ENCODE measurements at regions not wholly inside any gene's neighbourhood (a gene's known extent, or its start where the extent isn't known, plus 50 kb on each side); places are given as distances from the start of the nearest gene placed in this dataset.
"Not testable (repeated sequence)": the region's sequence is repeated elsewhere in the genome, so short reads cannot be mapped to it uniquely, and the experiment has no call there.

DNA sequence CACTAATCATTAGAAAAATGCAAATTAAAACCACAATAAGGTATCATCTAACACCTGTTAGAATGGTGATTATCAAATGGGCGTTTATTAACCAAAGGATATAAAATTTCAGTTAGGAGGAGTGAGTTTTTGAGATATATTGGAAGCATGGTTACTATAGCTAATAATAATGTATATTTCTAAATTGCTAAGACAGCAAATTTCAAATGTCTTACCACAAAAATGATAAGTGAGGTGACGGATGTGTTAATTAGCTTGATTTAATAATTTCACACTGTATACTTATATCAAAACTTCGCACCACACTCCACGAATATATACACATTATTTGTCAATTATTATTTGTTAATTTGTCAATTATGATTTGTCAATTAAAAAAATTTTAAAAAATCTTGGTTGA is 227.2 kb upstream of the DDX18 start:
- no peak for DNase-seq (ENCODE audit: low read depth in 1 of 2, low spot score in 1 of 2)
- in situ Hi-C loops (cut with HindIII; ENCODE audit: low pct_unique_long_range_greater_than_20kb, low sequenced_read_pairs): no loop called here
- TF ChIP-seq JUND (IDR thresholded peaks at IDR 0.05; ENCODE audit: low read depth): no peak

DNA sequence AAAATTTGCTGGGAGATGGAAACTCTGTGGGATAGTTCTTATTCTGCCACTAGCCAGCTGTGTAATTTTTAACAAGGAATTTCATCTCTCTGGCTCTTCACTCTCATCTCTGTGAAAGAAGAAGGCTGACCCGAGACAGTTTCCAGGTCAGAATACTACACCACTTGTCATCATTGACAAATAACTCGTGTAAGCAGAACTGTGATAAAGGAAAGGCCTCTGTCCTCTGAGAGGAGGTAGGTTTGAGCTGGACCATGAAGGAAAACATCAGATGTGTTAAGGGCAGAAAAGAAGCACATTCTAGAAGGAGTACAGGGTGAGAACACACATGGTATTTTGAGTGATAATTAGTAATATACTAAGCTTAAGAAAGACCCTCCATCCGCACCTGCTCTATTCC is 211.4 kb upstream of the DDX18 start:
- TF ChIP-seq JUND (IDR thresholded peaks at IDR 0.05; ENCODE audit: low read depth): no peak
- in situ Hi-C loops (cut with HindIII; ENCODE audit: low pct_unique_long_range_greater_than_20kb, low sequenced_read_pairs): no loop called here
- DNase-seq (ENCODE audit: low read depth in 1 of 2, low spot score in 1 of 2): no peak

DNA sequence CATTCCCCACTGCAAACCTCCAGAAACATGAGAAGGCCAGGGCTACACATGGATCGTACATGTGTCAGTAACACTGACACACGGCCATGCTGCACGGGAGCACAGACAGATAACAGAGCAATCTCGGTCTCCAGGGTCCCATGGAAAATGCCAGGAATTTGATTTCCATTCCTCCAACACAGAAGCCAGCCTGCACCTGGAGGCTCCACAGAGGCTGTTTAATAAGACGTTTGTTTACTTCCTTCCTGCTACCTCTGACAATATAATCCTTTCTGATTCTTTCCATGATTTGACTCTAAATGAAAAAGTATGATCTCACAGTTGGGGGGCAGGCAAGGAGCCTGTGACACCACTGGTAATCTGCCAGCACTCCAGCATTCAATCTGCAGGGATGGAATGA is 210.9 kb upstream of the DDX18 start:
- no peak for DNase-seq (ENCODE audit: low read depth in 1 of 2, low spot score in 1 of 2)
- in situ Hi-C loops (cut with HindIII; ENCODE audit: low pct_unique_long_range_greater_than_20kb, low sequenced_read_pairs): no loop called here
- no peak for TF ChIP-seq JUND (IDR thresholded peaks at IDR 0.05; ENCODE audit: low read depth)

DNA sequence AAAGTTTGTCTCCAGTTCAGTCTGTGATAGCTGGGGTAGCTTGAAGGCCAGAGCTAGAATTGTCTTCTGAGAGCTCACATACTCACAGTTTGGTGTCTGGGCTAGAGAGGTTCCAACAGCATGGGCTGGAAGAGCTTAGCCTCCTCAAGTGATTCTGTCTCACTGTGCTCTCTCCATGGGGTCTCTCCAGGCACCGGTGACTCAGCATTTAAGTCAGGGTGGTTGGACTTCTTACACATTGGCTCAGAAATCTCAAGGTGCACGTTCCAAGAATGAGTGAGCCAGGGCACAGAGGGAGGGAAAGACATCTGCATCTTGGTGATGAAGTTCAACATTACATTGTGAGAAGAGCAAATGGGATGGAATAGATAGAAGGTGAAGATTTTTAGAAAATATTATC is 207.3 kb upstream of the DDX18 start:
- DNase-seq (ENCODE audit: low read depth in 1 of 2, low spot score in 1 of 2): no peak
- in situ Hi-C loops (cut with HindIII; ENCODE audit: low pct_unique_long_range_greater_than_20kb, low sequenced_read_pairs): no loop called here
- no peak for TF ChIP-seq JUND (IDR thresholded peaks at IDR 0.05; ENCODE audit: low read depth)

DNA sequence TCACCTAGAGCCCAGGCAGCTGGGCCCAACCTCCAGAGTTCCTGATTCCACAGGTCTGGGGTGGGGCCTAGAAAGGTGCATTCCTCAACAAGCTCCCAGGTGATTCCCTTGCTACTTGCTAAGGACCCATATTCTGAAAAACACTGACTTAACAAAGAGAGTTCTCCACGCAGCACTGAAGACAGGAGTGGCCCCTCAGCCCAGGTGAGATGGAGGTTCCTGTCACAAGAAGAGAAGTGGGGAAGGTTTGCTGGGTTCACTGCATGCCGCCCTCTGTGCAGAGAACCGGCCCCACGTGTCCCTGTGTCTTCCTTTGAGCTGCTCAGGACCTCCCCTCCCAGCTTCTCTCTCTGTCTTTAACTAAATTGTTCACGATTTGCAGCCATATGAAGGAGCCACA is 201.4 kb upstream of the DDX18 start:
- no peak for TF ChIP-seq JUND (IDR thresholded peaks at IDR 0.05; ENCODE audit: low read depth)
- DNase-seq (ENCODE audit: low read depth in 1 of 2, low spot score in 1 of 2): no peak
- in situ Hi-C loops (cut with HindIII; ENCODE audit: low pct_unique_long_range_greater_than_20kb, low sequenced_read_pairs): no loop called here

DNA sequence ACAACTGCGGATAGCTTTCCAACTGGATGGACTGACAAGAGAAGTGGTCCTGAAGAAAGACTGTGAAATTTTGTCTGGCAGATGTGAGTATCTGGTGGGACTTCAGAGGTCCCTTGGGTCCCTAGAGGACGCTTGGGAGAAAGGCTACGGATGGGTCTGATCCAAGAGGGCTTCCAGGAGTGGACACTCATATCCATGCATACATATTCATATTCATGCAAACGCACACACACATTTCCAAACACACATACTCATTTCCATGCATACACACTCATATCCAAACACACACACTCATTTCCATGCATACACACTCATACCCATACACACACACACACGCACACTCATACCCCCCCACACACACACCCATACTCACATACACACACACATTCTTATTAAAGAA is 200.2 kb upstream of the DDX18 start:
- no peak for TF ChIP-seq JUND (IDR thresholded peaks at IDR 0.05; ENCODE audit: low read depth)
- in situ Hi-C loops (cut with HindIII; ENCODE audit: low pct_unique_long_range_greater_than_20kb, low sequenced_read_pairs): no loop called here
- no peak for DNase-seq (ENCODE audit: low read depth in 1 of 2, low spot score in 1 of 2)

DNA sequence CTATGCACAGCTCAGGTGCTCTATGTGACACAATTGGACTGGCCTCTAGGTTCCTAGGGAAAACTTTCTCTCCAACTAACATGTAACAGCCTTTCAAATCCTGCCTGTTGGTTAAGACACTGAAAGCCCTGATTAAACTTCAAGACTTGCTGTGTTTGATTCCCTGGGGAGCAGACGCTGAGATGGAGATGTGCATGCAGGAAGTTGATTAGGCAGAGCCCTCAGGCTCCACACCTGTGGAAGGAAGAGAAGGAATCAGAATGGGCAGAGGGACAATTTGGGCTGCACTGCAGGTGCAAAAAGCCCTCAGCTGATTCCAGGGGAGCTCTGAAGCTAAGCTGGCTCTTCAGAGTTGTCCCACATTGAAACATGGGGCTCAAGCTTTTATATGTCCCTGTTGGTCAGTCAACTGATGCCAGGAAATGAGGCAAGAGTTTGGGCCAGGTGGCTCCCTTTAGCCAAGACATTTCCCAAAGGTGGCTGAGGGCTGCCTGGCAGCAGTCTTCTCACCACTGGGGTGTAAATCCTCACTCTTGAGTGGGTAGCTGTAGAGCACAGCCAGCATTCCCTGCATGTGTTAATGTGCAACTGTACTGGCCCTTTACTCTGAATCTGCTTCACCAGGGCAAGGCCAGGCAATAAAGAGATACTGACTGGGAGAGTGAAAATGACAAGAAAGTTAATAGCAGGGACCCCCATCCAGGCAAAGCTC is 199.5 kb upstream of the DDX18 start:
- DNase-seq (ENCODE audit: low read depth in 1 of 2, low spot score in 1 of 2): no peak
- in situ Hi-C loops (cut with HindIII; ENCODE audit: low pct_unique_long_range_greater_than_20kb, low sequenced_read_pairs): no loop called here
- no peak for TF ChIP-seq JUND (IDR thresholded peaks at IDR 0.05; ENCODE audit: low read depth)

DNA sequence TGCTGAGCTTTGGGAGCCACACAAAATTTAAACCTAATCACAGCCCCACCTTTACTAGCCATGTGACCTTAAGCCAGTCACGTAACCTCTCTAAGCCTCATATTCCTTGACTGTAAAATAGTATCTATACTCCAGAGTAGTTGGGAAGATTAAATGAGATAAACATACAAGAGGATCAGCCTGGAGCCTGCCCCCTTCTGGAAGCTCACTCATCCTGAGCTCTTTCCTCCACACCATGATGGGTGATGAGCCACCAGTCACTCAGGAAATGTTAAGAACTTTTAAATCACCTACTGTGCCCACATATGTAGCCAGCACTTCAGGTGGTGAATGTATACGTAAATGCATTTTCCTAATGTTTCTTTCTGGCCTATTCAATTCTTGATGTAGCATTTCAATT is 195.9 kb upstream of the DDX18 start:
- TF ChIP-seq JUND (IDR thresholded peaks at IDR 0.05; ENCODE audit: low read depth): no peak
- no peak for DNase-seq (ENCODE audit: low read depth in 1 of 2, low spot score in 1 of 2)
- in situ Hi-C loops (cut with HindIII; ENCODE audit: low pct_unique_long_range_greater_than_20kb, low sequenced_read_pairs): no loop called here

DNA sequence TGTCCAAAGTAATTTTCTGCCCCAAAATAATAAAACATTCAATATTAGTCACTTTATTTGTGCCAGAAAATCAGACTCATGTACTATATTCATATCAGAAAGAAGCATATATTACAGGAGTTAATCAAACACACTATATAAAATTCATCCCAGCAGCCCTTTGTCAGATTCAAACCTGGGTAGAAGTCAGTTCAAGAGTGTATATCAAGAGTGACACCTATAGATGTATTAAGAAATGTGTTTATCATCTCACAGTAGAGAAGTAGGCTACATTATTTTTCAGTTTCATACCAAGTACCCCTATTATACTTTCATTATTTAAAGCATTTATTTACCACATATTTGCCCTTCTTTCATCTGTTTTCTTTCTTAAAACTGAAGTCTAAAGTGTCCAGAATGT is 193.2 kb upstream of the DDX18 start:
- in situ Hi-C loops (cut with HindIII; ENCODE audit: low pct_unique_long_range_greater_than_20kb, low sequenced_read_pairs): no loop called here
- DNase-seq (ENCODE audit: low read depth in 1 of 2, low spot score in 1 of 2): peak; percentile 11 to 12
- TF ChIP-seq JUND (IDR thresholded peaks at IDR 0.05; ENCODE audit: low read depth): no peak

DNA sequence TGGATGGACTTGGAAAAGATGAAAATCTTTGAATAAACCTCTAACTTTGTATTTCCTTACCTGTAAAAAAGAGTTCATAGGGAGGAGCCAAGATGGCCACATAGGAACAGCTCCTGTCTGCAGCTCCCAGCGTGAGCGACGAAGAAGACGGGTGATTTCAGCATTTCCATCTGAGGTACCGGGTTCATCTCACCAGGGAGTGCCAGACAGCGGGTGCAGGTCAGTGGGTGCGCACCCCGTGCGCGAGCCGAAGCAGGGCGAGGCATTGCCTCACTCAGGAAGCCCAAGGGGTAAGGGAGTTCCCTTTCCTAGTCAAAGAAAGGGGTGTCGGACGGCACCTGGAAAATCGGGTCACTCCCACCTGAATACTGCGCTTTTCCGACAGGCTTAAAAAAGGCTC is 191.3 kb upstream of the DDX18 start:
- DNase-seq (ENCODE audit: low read depth in 1 of 2, low spot score in 1 of 2): peak in 1 of 2 experiments; percentile 50

DNA sequence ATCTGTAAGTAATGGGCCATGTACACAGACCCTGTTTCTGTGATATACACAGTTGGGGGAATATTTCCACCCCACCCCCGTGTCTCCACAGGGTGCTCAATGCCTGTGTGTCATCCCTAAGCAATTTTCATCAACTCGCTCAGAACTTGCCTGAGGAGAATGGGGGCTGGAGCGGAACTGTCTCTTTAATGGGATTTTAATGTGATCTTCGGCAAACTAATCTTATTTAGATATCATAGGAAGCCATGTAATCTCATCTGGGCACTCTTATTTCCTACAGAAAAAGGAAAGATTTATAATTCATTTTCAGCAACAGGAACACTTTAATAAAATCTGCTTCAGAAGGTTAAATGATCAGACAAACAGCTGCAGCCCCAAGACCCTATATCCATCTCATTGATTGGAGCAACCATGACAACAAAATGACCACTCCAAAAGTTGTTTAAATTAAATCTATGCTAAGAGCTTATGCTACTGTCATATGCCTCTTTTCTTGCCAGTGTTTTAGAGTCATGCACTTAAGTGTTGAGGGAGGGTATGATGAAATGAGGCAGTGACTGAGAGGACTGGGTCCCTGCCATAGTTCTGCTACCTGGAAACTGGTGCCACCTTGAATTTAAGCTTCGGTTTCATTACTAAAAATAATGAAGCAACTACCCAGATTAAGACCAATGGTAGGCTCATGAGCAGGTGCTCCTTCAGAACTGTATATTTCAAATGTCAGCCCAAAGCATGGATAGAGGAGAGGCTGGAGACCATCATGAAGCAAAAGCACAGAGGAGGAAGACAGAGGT is 183.1 kb upstream of the DDX18 start:
- no peak for DNase-seq (ENCODE audit: low read depth in 1 of 2, low spot score in 1 of 2)
- TF ChIP-seq JUND (IDR thresholded peaks at IDR 0.05; ENCODE audit: low read depth): no peak
- in situ Hi-C loops (cut with HindIII; ENCODE audit: low pct_unique_long_range_greater_than_20kb, low sequenced_read_pairs): no loop called here

More for the DNA sequence above, 191.3 kb upstream of the DDX18 start:
- in situ Hi-C loops (cut with HindIII; ENCODE audit: low pct_unique_long_range_greater_than_20kb, low sequenced_read_pairs): not testable (repeated sequence)

DNA sequence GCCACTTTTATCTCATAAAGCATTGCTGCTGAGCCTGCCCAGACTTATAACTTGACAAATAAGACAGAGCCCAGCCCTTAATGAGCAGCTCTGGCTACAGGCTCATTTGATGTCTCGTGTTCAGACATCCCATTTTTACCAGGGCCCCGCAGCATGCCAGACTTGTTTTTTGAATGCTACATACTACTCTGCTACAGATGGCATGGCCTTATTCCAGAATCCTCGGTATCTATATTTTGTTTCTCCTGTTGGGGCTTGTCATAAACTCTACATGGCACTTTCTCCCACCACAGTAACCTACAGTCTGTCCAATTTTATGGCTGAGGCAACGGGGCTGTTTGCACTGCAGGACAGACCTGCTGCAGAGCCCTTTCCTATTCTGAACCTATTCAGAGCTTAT is 179.0 kb upstream of the DDX18 start:
- DNase-seq (ENCODE audit: low read depth in 1 of 2, low spot score in 1 of 2): no peak
- TF ChIP-seq JUND (IDR thresholded peaks at IDR 0.05; ENCODE audit: low read depth): no peak
- in situ Hi-C loops (cut with HindIII; ENCODE audit: low pct_unique_long_range_greater_than_20kb, low sequenced_read_pairs): no loop called here

DNA sequence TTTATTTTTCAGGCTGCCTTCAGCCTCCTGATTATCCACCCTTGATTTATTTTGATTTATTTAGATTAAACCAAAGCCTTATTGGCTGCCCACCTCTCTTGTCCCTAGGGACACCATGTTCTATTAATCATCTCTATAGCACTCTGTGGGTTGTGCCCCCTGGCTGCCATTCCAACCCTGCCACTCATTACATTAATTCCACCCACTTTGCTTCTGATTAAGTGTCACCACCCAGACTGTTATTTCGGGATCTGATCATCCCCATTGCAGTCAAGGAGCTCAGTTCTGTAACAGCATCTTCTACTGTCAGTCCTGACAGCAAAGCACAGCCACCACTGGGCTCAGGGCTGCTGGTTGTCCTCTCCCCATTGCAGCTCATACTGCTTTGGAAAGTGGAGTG is 175.1 kb upstream of the DDX18 start:
- in situ Hi-C loops (cut with HindIII; ENCODE audit: low pct_unique_long_range_greater_than_20kb, low sequenced_read_pairs): no loop called here
- TF ChIP-seq JUND (IDR thresholded peaks at IDR 0.05; ENCODE audit: low read depth): no peak
- no peak for DNase-seq (ENCODE audit: low read depth in 1 of 2, low spot score in 1 of 2)

Measured in T47D (cell line).